ENCODE measurements at regions not wholly inside any gene's neighbourhood (a gene's known extent, or its start where the extent isn't known, plus 50 kb on each side); places are given as distances from the start of the nearest gene placed in this dataset.

DNA sequence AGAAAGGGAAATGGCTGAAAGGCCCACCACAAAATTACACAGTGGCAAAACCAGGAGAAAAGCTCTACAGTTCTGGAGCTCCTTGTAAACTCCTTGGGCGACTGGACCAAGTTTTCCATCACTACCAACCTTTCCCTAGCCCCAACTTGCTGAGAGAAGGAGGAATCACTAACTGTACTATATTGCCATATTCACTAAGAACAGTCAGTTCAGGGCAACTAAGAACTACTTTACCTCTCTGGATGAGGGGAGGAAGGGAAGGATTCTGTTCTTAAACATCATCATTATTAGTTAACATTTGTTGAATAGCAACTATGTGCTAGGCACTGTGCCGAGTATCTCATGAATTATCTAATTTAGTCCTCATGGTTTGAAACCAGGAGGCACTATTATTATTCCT lies 98.1 kb upstream of the SVIL start (continued):
- TF ChIP-seq RELA (IDR thresholded peaks at IDR 0.05; ENCODE audit: borderline replicate concordance, partially characterized antibody), result no peak
- TF ChIP-seq, protein P1, sequence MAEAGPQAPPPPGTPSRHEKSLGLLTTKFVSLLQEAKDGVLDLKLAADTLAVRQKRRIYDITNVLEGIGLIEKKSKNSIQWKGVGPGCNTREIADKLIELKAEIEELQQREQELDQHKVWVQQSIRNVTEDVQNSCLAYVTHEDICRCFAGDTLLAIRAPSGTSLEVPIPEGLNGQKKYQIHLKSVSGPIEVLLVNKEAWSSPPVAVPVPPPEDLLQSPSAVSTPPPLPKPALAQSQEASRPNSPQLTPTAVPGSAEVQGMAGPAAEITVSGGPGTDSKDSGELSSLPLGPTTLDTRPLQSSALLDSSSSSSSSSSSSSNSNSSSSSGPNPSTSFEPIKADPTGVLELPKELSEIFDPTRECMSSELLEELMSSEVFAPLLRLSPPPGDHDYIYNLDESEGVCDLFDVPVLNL (IDR thresholded peaks at IDR 0.05; ENCODE audit: low read depth, low read length), result no peak
- TF ChIP-seq ZNF24 (IDR thresholded peaks at IDR 0.05), result no peak
- TF ChIP-seq RB1 (IDR thresholded peaks at IDR 0.05; ENCODE audit: borderline replicate concordance), result no peak
- no peak for TF ChIP-seq FOXK2 (IDR thresholded peaks at IDR 0.05)
- TF ChIP-seq NRF1 (conservative IDR thresholded peaks at IDR 0.05; ENCODE audit: low read depth, low read length), result no peak
- no peak for TF ChIP-seq ZNF687 (IDR thresholded peaks at IDR 0.05)
- TF ChIP-seq EP300 (IDR thresholded peaks at IDR 0.05; ENCODE audit: borderline replicate concordance in 1 of 2, control insufficient read depth in 1 of 2, low read depth in 2 of 2, low read length in 2 of 2), result no peak

GRCh38 chr10:29731760-29732159 lies 97.0 kb upstream of the SVIL start:
- no TSS peak for BruUV-seq (replicated peaks)
- no peaks in the 10 kb centered on the region for H4K20me1 ChIP-seq (ENCODE audit: control insufficient read depth, insufficient read depth)
- DNase-seq (ENCODE audit: low read depth, low spot score) (no peak), ATAC-seq (no peak), FAIRE-seq (no peak)
- H3K4me2 ChIP-seq (ENCODE audit: control insufficient read depth, insufficient read depth), result no peak overlapping the region
- no peak overlapping the region for H3K27ac ChIP-seq (ENCODE audit: control insufficient read depth, insufficient read depth)
- ChIA-PET POLR2A (no interaction called here), SMC1A (ENCODE audit: uncharacterized antibody, unreplicated experiment) (interaction anchor here (0.9 to 2.4 kb wide), 3 partner anchors 31 to 234 kb away, joined by 3 to 6 read pairs (median 5); no protein-coding TSS in a partner anchor), RAD21 (ENCODE audit: unreplicated experiment) (no interaction called here), CTCF (no interaction called here)
- no peak overlapping the region for H2AFZ ChIP-seq (ENCODE audit: control insufficient read depth, low read depth, low read length)
- H3K9me3 ChIP-seq (replicated peaks; ENCODE audit: control insufficient read depth, insufficient read depth, low read length), result no peaks in the 10 kb centered on the region
- H3K9ac ChIP-seq (ENCODE audit: control insufficient read depth, insufficient read depth, low read length), result no peak overlapping the region
- no peaks in the 10 kb centered on the region; a peak in 1 of 4 replicates for H3K36me3 ChIP-seq (ENCODE audit: control insufficient read depth in 2 of 2, insufficient read depth in 2 of 2, low read length in 1 of 2)
- in situ Hi-C loops (cut with MboI) (no loop called here), intact Hi-C loops (cut with micrococcal nuclease; ENCODE audit: unreplicated experiment) (no loop called here)
- no peaks in the 10 kb centered on the region for H3K79me2 ChIP-seq (ENCODE audit: control insufficient read depth, insufficient read depth, low read length)
- no peak overlapping the region for H3K4me3 ChIP-seq
- TF ChIP-seq PAX5 (IDR thresholded peaks at IDR 0.05; ENCODE audit: borderline replicate concordance, low read depth, low read length), result no peak
- no peak for TF ChIP-seq RB1 (IDR thresholded peaks at IDR 0.05; ENCODE audit: borderline replicate concordance)
- no peak for TF ChIP-seq ZNF687 (IDR thresholded peaks at IDR 0.05)
- no peak for TF ChIP-seq CBFB (IDR thresholded peaks at IDR 0.05; ENCODE audit: low read depth)
- no peak for TF ChIP-seq NFXL1 (IDR thresholded peaks at IDR 0.05; ENCODE audit: borderline replicate concordance)
- H3K27me3 ChIP-seq (replicated peaks in 1 of 2; ENCODE audit: control insufficient read depth in 2 of 2, insufficient read depth in 2 of 2, low read length in 1 of 2), result peaks cover 0 to 10% of the 10 kb centered on the region in 2 experiments; a peak in 2 of 4 replicates
- 77% methylated on average over 12 of the region's 12 CpGs for WGBS (ENCODE audit: insufficient coverage, insufficient replicate concordance, low lambda C conversion rate, missing lambda C conversion rate)
- H3K4me1 ChIP-seq (ENCODE audit: control insufficient read depth, insufficient read depth, low read length), result no peaks in the 10 kb centered on the region
